CD14-positive monocyte (primary cell): ENCODE measurements at regions not wholly inside any gene's neighbourhood (a gene's known extent, or its start where the extent isn't known, plus 50 kb on each side); places are given as distances from the start of the nearest gene placed in this dataset.

Experiments used
- DNase-seq, 3 donors: peaks; one replicate each; pipeline ENCODE4 v3.0.0-alpha.2; 2011 to 2022
- H2AFZ ChIP-seq: 2 replicates; pipeline ENCODE4 v1.6.0; 2012; ENCODE audit warnings: mild to moderate bottlenecking, low read depth, low read length, inconsistent platforms; ENCODE audit not compliant: insufficient read depth, poor library complexity, severe bottlenecking
- H3K27ac ChIP-seq, 2 donors: 1 replicate in 1 of 2; 2 replicates in 1 of 2; pipeline ENCODE4 v1.5.1; 2012 to 2013; ENCODE audit warnings: low read length in 2 of 2, control low read depth in 1 of 2, inconsistent platforms in 1 of 2, low read depth in 1 of 2, mild to moderate bottlenecking in 1 of 2
- H3K27me3 ChIP-seq, 2 donors: one replicate each; pipeline versions ENCODE4 v1.6.0 to v1.6.1; 2011 to 2013; ENCODE audit warnings: low read length in 2 of 2; ENCODE audit not compliant: control insufficient read depth in 2 of 2, insufficient read depth in 2 of 2
- H3K36me3 ChIP-seq, 2 donors: replicated peaks in 1 of 2; 1 replicate in 1 of 2; 2 replicates in 1 of 2; pipeline versions ENCODE4 v1.5.1 to v1.6.1; 2012 to 2013; ENCODE audit warnings: low read length in 2 of 2, control low read depth in 1 of 2, inconsistent platforms in 1 of 2, mild to moderate bottlenecking in 1 of 2; ENCODE audit not compliant: insufficient read depth in 2 of 2, control insufficient read depth in 1 of 2
- H3K4me1 ChIP-seq, 2 donors: 1 replicate in 1 of 2; 2 replicates in 1 of 2; pipeline versions ENCODE4 v1.5.1 to v1.6.1; 2012 to 2013; ENCODE audit warnings: low read length in 2 of 2, control low read depth in 1 of 2, inconsistent platforms in 1 of 2, mild to moderate bottlenecking in 1 of 2, moderate library complexity in 1 of 2; ENCODE audit not compliant: insufficient read depth in 2 of 2, control insufficient read depth in 1 of 2
- H3K4me2 ChIP-seq: replicated peaks from 2 replicates; pipeline ENCODE3; 2012; ENCODE audit warnings: low read length, moderate library complexity, mild to moderate bottlenecking; ENCODE audit not compliant: poor library complexity, severe bottlenecking; ENCODE audit errors: extremely low read depth
- H3K4me3 ChIP-seq, 3 experiments: fragments of 200-600 bp in 1 of 3; sonication (generic) in 1 of 3; replicated peaks in 1 of 3; 1 replicate in 2 of 3; 2 replicates in 1 of 3; pipeline ENCODE4 v1.5.1; 2011 to 2013; ENCODE audit warnings: low read length in 3 of 3, mild to moderate bottlenecking in 3 of 3, control low read depth in 2 of 3, low read depth in 2 of 3, inconsistent platforms in 1 of 3, moderate library complexity in 1 of 3
- H3K79me2 ChIP-seq: 2 replicates; pipeline ENCODE4 v1.6.0; 2012; ENCODE audit warnings: mild to moderate bottlenecking, control low read depth, inconsistent platforms, low read length, moderate library complexity; ENCODE audit not compliant: insufficient read depth
- H3K9ac ChIP-seq: 2 replicates; pipeline ENCODE4 v1.6.0; 2017; ENCODE audit warnings: low read length, mild to moderate bottlenecking; ENCODE audit not compliant: insufficient read depth, poor library complexity, severe bottlenecking
- H3K9me3 ChIP-seq, 2 donors: replicated peaks in 1 of 2; 1 replicate in 1 of 2; 2 replicates in 1 of 2; pipeline versions ENCODE4 v1.5.1 to v1.6.1; 2012 to 2013; ENCODE audit warnings: low read length in 2 of 2, control low read depth in 1 of 2; ENCODE audit not compliant: control insufficient read depth in 1 of 2, insufficient read depth in 1 of 2
- H4K20me1 ChIP-seq: 2 replicates; pipeline ENCODE4 v1.6.0; 2012; ENCODE audit warnings: mild to moderate bottlenecking, low read length, control low read depth, moderate library complexity; ENCODE audit not compliant: insufficient read depth
- H3K27ac Mint-ChIP-seq, 7 donors: one replicate each; pipeline ENCODE4 v1.8.0; 2020; ENCODE audit warnings: mild to moderate bottlenecking in 7 of 7, mixed read lengths in 7 of 7, moderate library complexity in 6 of 7, inconsistent platforms in 2 of 7
- H3K27me3 Mint-ChIP-seq, 3 donors: one replicate each; pipeline ENCODE4 v1.8.0; 2021 to 2022; ENCODE audit warnings: low read depth in 3 of 3, mild to moderate bottlenecking in 3 of 3, mixed read lengths in 3 of 3, moderate library complexity in 3 of 3, inconsistent platforms in 1 of 3
- H3K36me3 Mint-ChIP-seq, 2 donors: one replicate each; pipeline ENCODE4 v1.8.0; 2020; ENCODE audit warnings: mixed read lengths in 2 of 2, inconsistent platforms in 1 of 2, mild to moderate bottlenecking in 1 of 2
- H3K4me1 Mint-ChIP-seq: one replicate; pipeline ENCODE4 v1.8.0; 2020; ENCODE audit warnings: mild to moderate bottlenecking, mixed read lengths
- H3K4me3 Mint-ChIP-seq, 2 donors: one replicate each; pipeline ENCODE4 v1.8.0; 2020; ENCODE audit warnings: mild to moderate bottlenecking in 2 of 2, mixed read lengths in 2 of 2, moderate library complexity in 1 of 2
- H3K9me3 Mint-ChIP-seq, 7 donors: one replicate each; pipeline ENCODE4 v1.8.0; 2020 to 2022; ENCODE audit warnings: mixed read lengths in 7 of 7, mild to moderate bottlenecking in 6 of 7, moderate library complexity in 6 of 7, inconsistent platforms in 2 of 7
- CTCF ChIP-seq: fragments of 200-600 bp; IDR thresholded peaks from one replicate; pipeline ENCODE4 v1.8.0; 2022; ENCODE audit warnings: antibody characterized with exemption, mild to moderate bottlenecking
- WGBS: methylation state at CpG from one replicate; pipeline ENCODE4 v1.1.5; 2013; ENCODE audit warnings: missing lambda C conversion rate; ENCODE audit not compliant: insufficient coverage; 5-methylcytosine and 5-hydroxymethylcytosine counted together
- intact Hi-C, 2 donors: fragments of 100-400 bp; cut with micrococcal nuclease; formaldehyde crosslinking; loops; one replicate each; pipeline versions ENCODE4 v1.15.0 to v1.15.1; 2023

DNA sequence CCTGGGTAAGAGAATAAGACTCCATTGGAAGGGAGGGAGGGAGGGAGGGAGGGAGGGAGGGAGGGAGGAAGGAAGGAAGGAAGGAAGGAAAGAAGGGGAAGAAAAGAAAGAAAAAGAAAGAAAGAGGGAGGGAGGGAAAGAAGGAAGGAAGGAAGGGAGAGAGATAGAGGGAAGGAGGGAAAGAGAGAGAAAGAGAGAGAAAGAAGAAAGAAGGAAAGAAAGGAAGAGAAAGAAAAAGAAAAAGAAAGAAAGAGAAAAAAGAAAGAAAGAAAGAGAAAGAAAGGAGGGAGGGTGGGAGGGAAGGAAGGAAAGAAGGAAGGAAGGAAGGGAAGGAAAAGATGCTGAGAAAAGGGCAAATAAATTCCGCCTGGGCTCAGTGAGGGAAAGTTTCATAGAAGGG, 74.7 kb upstream of the IFNAR2 start:
- peaks cover 10 to 13% of the 10 kb centered on the region in 2 donors for H3K4me1 ChIP-seq
- no peak overlapping the region for H3K27ac ChIP-seq
- Mint-ChIP-seq H3K27ac (no peak overlapping the region), H3K4me3 (no peak overlapping the region), H3K4me1 (peaks cover 11% of the 10 kb centered on the region), H3K27me3 (peaks cover 20 to 39% (median 21%) of the 10 kb centered on the region in 3 donors), H3K9me3 (peaks cover 7 to 15% (median 12%) of the 10 kb centered on the region in 7 donors), H3K36me3 (no peaks in the 10 kb centered on the region)
- H3K27me3 ChIP-seq: peaks cover 5 to 18% of the 10 kb centered on the region in 2 donors
- no peak overlapping the region for H3K4me2 ChIP-seq
- no peak overlapping the region for H3K9ac ChIP-seq
- no peak for TF ChIP-seq CTCF
- no peak overlapping the region for H2AFZ ChIP-seq
- intact Hi-C loops: no loop called here
- DNase-seq: no peak
- H3K4me3 ChIP-seq: no peak overlapping the region
- no peaks in the 10 kb centered on the region for H3K36me3 ChIP-seq
- peaks cover 9% of the 10 kb centered on the region in 2 donors for H3K9me3 ChIP-seq
- no peaks in the 10 kb centered on the region for H3K79me2 ChIP-seq
- no peaks in the 10 kb centered on the region for H4K20me1 ChIP-seq
- no CpG with 5 or more reads among the region's 1 CpG for WGBS

DNA sequence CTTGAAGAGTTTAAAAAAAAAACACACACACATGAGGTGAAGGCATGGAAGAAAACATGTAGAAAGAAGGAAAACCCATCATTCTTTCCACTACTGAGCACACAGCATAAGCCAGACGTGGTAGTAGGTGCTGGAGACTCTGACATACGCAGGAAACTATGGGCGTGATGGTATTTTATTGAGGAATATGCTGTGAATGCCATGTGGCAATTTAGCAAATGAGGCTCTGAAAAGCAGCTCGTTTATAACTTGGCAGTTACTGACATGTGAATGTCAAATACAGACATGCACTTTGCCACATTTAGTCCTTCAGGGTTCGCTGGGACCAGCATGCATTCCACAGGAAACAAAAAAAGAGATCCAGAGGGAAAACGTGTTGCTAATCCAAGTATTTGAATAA, 74.3 kb upstream of the IFNAR2 start:
- no peak for DNase-seq
- peaks cover 20 to 39% (median 22%) of the 10 kb centered on the region in 3 donors for H3K27me3 Mint-ChIP-seq
- no peak for TF ChIP-seq CTCF

More for the DNA sequence above, 74.3 kb upstream of the IFNAR2 start:
- peaks cover 11% of the 10 kb centered on the region for H3K4me1 Mint-ChIP-seq
- Histone ChIP-seq H3K4me1 (peaks cover 10 to 13% of the 10 kb centered on the region in 2 donors), H3K4me2 (no peak overlapping the region), H3K4me3 (no peak overlapping the region), H3K79me2 (no peaks in the 10 kb centered on the region), H3K27me3 (peaks cover 5 to 18% of the 10 kb centered on the region in 2 donors), H3K9me3 (peaks cover 9% of the 10 kb centered on the region in 2 donors), H3K9ac (no peak overlapping the region), H3K27ac (no peak overlapping the region), H2AFZ (no peak overlapping the region), H4K20me1 (no peaks in the 10 kb centered on the region), H3K36me3 (no peaks in the 10 kb centered on the region)
- H3K27ac Mint-ChIP-seq: no peak overlapping the region
- intact Hi-C loops: no loop called here
- no peak overlapping the region for H3K4me3 Mint-ChIP-seq
- WGBS: 64% methylated on average over 4 of the region's 6 CpGs
- no peaks in the 10 kb centered on the region for H3K36me3 Mint-ChIP-seq
- peaks cover 7 to 15% (median 12%) of the 10 kb centered on the region in 7 donors for H3K9me3 Mint-ChIP-seq
